Hepatocyte (in vitro differentiated cells): ENCODE measurements at regions not wholly inside any gene's neighbourhood (a gene's known extent, or its start where the extent isn't known, plus 50 kb on each side); places are given as distances from the start of the nearest gene placed in this dataset.

ENCODE experiments used
- DNase-seq: peaks from one replicate; pipeline ENCODE4 v3.0.0-alpha.2; 2016; ENCODE audit warnings: low spot score
- H2AFZ ChIP-seq: fragments of 200-600 bp; sonication (generic); 2 replicates; pipeline ENCODE4 v1.6.0; 2016; ENCODE audit warnings: antibody characterized with exemption, mild to moderate bottlenecking
- H3K27ac ChIP-seq: fragments of 200-600 bp; sonication (generic); 2 replicates; pipeline ENCODE4 v1.5.1; 2016; ENCODE audit warnings: mild to moderate bottlenecking
- H3K27me3 ChIP-seq: fragments of 200-600 bp; sonication (generic); 2 replicates; pipeline ENCODE4 v1.6.1; 2016
- H3K36me3 ChIP-seq: fragments of 200-600 bp; sonication (generic); replicated peaks from 2 replicates; pipeline ENCODE4 v1.5.1; 2016; ENCODE audit warnings: low read depth; ENCODE audit not compliant: insufficient read depth
- H3K4me1 ChIP-seq: fragments of 200-600 bp; sonication (generic); 2 replicates; pipeline ENCODE4 v1.5.1; 2016; ENCODE audit warnings: mild to moderate bottlenecking, moderate library complexity; ENCODE audit not compliant: insufficient read depth
- H3K4me2 ChIP-seq: fragments of 200-600 bp; sonication (generic); 2 replicates; pipeline ENCODE4 v1.6.0; 2016
- H3K4me3 ChIP-seq: fragments of 200-600 bp; sonication (generic); 2 replicates; pipeline ENCODE4 v1.5.1; 2016; ENCODE audit warnings: mild to moderate bottlenecking
- H3K79me2 ChIP-seq: fragments of 200-600 bp; sonication (generic); 2 replicates; pipeline ENCODE4 v1.6.0; 2017; ENCODE audit warnings: mild to moderate bottlenecking
- H3K9me2 ChIP-seq: fragments of 200-600 bp; sonication (generic); replicated peaks from 2 replicates; pipeline ENCODE4 v1.6.0; 2017; ENCODE audit warnings: mild to moderate bottlenecking; ENCODE audit not compliant: insufficient read depth
- H3K9me3 ChIP-seq: fragments of 200-600 bp; sonication (generic); 2 replicates; pipeline ENCODE4 v1.5.1; 2016; ENCODE audit warnings: low read depth, mild to moderate bottlenecking
- H4K20me1 ChIP-seq: fragments of 200-600 bp; sonication (generic); 2 replicates; pipeline ENCODE4 v1.6.0; 2016; ENCODE audit warnings: mild to moderate bottlenecking; ENCODE audit not compliant: insufficient read depth, poor library complexity, severe bottlenecking
- CTCF ChIP-seq: fragments of 200-600 bp; sonication (generic); IDR thresholded peaks from 2 replicates; pipeline ENCODE4 v1.5.1; 2016; ENCODE audit warnings: antibody characterized with exemption, mild to moderate bottlenecking; ENCODE audit not compliant: poor library complexity
- EZH2 ChIP-seq: fragments of 200-600 bp; sonication (generic); IDR thresholded peaks from 2 replicates; pipeline ENCODE4 v1.6.1; 2016; ENCODE audit warnings: antibody characterized with exemption, mild to moderate bottlenecking, borderline replicate concordance
- EZH2phosphoT487 ChIP-seq: fragments of 200-600 bp; sonication (generic); IDR thresholded peaks from one replicate; pipeline ENCODE4 v1.6.1; 2018; ENCODE audit warnings: antibody characterized with exemption, mild to moderate bottlenecking, low read depth, moderate library complexity; ENCODE audit not compliant: unreplicated experiment, severe bottlenecking
- WGBS: methylation state at CpG from one replicate; pipeline ENCODE4 v1.1.6; 2016; ENCODE audit warnings: low lambda C conversion rate; ENCODE audit errors: missing lambda C conversion rate; 5-methylcytosine and 5-hydroxymethylcytosine counted together

GRCh38 chr5:88089719-88090390 lies 178.8 kb downstream of the TMEM161B start:
- no peaks in the 10 kb centered on the region for H3K27me3 ChIP-seq
- no peak overlapping the region for H3K4me2 ChIP-seq
- H2AFZ ChIP-seq, result no peak overlapping the region
- H3K9me2 ChIP-seq, result no peaks in the 10 kb centered on the region
- H3K4me1 ChIP-seq, result no peaks in the 10 kb centered on the region
- H3K9me3 ChIP-seq, result no peaks in the 10 kb centered on the region
- no peak overlapping the region for H3K27ac ChIP-seq
- H4K20me1 ChIP-seq, result no peaks in the 10 kb centered on the region
- H3K4me3 ChIP-seq, result no peak overlapping the region
- DNase-seq, result no peak
- H3K79me2 ChIP-seq, result no peaks in the 10 kb centered on the region
- 83% methylated on average over 7 of the region's 7 CpGs for WGBS
- no peaks in the 10 kb centered on the region for H3K36me3 ChIP-seq
- TF ChIP-seq CTCF (no peak), EZH2 (no peak), EZH2phosphoT487 (no peak)

- no peaks in the 10 kb centered on the region for H3K4me1 ChIP-seq
- TF ChIP-seq EZH2 (no peak), EZH2phosphoT487 (no peak), CTCF (no peak)
- no peak overlapping the region for H3K4me3 ChIP-seq
- no peaks in the 10 kb centered on the region for H3K9me2 ChIP-seq
- no peaks in the 10 kb centered on the region for H3K27me3 ChIP-seq
- H3K4me2 ChIP-seq, result no peak overlapping the region
- H2AFZ ChIP-seq, result no peak overlapping the region
- no peaks in the 10 kb centered on the region for H3K9me3 ChIP-seq
- DNase-seq, result no peak
- no peaks in the 10 kb centered on the region for H3K36me3 ChIP-seq
- H3K27ac ChIP-seq, result no peak overlapping the region
- 85% methylated on average over 5 of the region's 5 CpGs for WGBS
- H4K20me1 ChIP-seq, result no peaks in the 10 kb centered on the region
- no peaks in the 10 kb centered on the region for H3K79me2 ChIP-seq
Observed at GRCh38 chr5:88085462-88085861, 183.2 kb downstream of the TMEM161B start.

GRCh38 chr5:88081877-88082276 lies 186.8 kb downstream of the TMEM161B start:
- no peaks in the 10 kb centered on the region for H4K20me1 ChIP-seq
- no peaks in the 10 kb centered on the region for H3K9me2 ChIP-seq
- H3K4me3 ChIP-seq, result no peak overlapping the region
- no peaks in the 10 kb centered on the region for H3K4me1 ChIP-seq
- no peak overlapping the region for H3K27ac ChIP-seq
- H3K36me3 ChIP-seq, result no peaks in the 10 kb centered on the region
- no peak for DNase-seq
- no peaks in the 10 kb centered on the region for H3K27me3 ChIP-seq
- no peak for TF ChIP-seq CTCF
- no peak for TF ChIP-seq EZH2phosphoT487
- TF ChIP-seq EZH2, result no peak
- no peaks in the 10 kb centered on the region for H3K9me3 ChIP-seq
- no peak overlapping the region for H3K4me2 ChIP-seq
- no peaks in the 10 kb centered on the region for H3K79me2 ChIP-seq
- H2AFZ ChIP-seq, result no peak overlapping the region

- Histone ChIP-seq H3K4me3 (no peak overlapping the region), H3K9me3 (no peaks in the 10 kb centered on the region), H3K27me3 (no peaks in the 10 kb centered on the region), H2AFZ (no peak overlapping the region), H3K79me2 (no peaks in the 10 kb centered on the region), H3K4me1 (no peaks in the 10 kb centered on the region), H4K20me1 (no peaks in the 10 kb centered on the region), H3K9me2 (no peaks in the 10 kb centered on the region), H3K36me3 (no peaks in the 10 kb centered on the region), H3K27ac (no peak overlapping the region), H3K4me2 (no peak overlapping the region)
- TF ChIP-seq EZH2phosphoT487, result no peak
- TF ChIP-seq CTCF, result no peak
- no peak for TF ChIP-seq EZH2
- no peak for DNase-seq
Observed at GRCh38 chr5:88063813-88064212, 204.8 kb downstream of the TMEM161B start.
